SIG-M5 treated with dmso at 0.1 percent for 504 hours (cell line): ENCODE measurements at regions not wholly inside any gene's neighbourhood (a gene's known extent, or its start where the extent isn't known, plus 50 kb on each side); places are given as distances from the start of the nearest gene placed in this dataset.

Source experiments
- DNase-seq: peaks from one replicate; lab custom pipeline; 2025; ENCODE audit not compliant: unreplicated experiment; lab: John Stamatoyannopoulos, UW

DNA sequence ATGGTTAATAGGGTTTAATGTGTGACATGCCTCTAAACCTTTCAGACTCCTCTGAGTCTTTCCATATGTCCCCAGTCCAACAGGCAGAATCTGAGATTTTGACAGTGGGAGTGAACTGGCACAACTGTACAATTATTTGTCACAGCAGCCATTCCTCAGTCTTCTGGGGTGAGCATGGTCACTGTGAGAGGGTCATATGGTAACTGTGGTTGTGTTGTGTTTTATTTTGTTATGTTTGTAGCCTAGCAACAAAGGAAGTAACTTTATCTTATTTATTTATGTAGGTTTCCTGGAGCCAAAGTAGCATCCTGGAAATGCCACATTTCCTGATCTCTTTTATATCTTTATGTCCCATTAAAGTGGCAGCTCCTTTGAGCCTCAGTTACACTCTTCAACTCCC lies 1067.9 kb downstream of the TTLL7 start:
- no peak for DNase-seq

DNA sequence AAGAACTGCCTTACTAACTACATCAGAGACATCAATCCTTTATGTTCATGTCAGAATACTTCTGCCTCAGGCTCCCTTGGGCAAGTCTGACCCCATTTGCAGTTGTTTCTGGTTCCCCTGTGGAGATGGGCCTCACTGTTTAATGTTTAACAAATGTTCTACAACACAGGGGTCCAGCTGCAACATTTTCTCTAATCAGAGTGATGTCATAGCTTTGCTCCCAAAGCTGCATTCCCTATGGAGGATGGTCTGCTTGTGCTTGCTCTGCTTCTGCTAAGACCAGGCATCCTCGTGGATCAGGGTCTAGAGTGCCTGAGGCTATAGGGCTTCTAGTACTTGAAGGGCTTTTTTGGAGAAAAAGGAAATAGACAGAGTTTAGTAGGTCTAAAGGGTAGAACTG lies 1071.2 kb downstream of the TTLL7 start:
- DNase-seq, result no peak

DNA sequence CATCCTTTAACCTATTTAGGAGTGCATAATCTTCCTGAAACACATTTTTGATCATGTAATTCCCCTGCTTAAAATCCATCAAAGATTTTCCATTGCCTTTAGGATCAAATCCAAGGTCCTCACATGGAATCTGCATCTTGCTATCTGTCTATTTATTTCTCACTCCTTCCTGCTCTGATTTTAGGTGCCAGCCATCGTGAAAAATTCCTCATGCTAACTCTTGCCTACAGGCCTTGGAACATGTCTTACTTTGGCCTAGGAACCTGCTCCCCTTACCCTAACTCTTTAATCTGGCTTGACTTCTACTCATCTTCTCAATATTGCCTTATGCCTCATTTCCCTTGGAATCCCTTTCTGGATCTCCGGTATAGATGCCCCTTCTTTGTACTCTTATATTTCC lies 1074.3 kb downstream of the TTLL7 start:
- DNase-seq, result no peak

DNA sequence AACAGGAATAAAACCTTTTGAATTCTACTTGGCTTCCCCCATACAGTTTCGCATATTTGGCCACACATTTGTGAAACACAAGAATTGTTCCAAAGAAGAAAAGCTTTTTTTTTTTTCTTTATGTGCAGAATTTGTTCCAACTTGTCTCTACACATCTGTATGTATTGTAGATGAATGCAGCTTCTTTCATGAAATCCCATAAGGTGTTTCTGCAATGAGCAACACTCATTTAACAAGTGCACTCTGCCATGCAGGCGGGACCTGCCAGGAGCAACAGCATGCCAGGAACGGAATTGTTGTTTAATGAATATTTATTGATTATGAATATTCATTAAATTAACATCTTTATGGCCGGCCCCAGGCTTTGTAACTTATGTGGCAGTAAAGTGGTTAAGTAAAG lies 1075.0 kb downstream of the TTLL7 start:
- no peak for DNase-seq

DNA sequence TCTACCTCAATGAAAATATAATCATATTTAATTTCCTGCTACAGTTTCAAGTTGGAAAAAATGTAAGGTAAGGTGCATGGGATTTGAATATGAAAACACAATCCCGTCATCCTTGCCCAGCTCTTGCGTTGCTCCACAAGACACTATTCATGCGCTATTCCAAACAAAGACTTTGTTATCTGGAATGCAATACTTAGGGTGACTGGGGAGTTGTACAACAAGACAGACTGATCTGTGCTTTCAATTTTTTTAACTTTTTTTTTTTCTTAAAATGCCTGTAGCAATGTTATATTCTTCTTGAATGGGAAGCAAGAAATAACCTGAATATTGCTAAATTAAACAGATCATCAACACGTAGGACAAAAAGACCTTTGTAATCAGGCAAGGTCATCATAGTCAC lies 1077.2 kb downstream of the TTLL7 start:
- no peak for DNase-seq

DNA sequence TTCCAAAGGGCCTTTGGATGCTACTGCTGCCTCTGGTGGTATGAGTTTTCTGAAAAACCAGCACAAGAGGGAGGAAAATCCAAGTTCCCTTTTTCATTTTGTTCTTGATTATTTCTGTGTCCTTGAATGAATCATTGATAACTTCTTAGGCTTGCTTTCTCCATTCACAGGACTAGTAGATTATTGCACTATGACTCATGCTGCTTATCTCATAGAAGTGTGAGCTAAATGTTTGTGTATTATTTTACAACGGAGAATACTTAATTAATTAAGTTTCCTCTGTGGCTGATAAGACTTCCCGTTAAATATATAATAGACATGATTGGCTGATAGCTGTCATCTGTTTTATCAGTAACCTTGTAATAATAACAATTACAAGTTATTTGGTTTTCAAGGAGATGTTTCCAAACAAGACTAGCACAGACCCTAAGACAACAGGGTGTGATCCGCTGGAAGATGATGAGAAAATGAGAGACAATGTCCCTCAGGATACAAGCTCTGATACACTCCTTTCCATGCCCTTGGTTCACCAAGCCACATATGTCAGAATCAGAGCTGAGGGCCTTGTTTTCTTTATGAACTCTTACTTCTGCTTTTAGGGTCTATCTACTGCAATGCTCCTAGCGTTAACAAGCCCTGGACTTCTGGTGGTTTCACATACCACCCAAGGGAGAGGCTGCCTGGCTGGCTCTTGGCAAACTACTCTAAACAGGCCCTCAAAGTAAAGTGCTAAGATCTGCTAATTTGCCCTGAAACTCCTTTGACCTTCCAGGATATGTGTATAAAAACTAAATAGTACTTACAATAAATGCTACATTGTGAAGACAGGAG lies 1078.3 kb downstream of the TTLL7 start:
- no peak for DNase-seq

DNA sequence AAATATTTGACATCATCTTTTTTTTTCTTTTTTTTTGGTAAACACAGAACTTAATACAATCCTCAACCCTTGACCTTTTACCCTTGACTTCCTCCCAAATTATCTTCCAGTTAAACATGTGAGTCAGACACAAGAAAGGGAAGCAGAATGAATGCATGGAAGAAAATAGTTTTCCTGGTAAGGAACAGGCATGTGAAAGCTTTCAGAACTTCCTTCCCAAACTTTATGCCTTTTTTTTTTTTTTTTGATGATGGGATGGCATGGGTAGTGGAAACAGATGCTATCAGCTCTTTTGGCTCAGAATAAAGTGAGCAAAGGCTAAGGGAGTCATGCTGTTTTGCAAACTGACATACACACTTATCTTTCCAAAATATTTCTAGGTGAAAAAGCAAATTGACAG lies 1079.1 kb downstream of the TTLL7 start:
- no peak for DNase-seq

DNA sequence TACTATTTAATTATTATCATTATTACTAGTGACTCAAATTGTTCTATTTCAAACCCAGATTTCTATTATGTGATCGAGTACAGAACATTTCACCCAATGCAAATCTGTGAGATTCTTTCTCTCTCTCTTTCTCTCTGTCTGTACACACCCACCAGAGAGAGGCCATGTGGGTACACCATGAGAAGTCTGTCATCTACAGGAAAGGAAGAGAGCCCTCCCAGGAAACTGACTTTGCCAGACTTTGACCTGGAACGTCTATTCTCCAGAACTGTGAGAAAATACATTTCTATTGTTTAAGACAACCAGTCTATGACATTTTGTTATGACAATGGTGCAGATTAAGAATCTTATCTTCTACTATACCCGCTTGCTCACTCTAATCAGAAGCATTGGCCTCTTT lies 1091.6 kb downstream of the TTLL7 start:
- DNase-seq, result no peak

DNA sequence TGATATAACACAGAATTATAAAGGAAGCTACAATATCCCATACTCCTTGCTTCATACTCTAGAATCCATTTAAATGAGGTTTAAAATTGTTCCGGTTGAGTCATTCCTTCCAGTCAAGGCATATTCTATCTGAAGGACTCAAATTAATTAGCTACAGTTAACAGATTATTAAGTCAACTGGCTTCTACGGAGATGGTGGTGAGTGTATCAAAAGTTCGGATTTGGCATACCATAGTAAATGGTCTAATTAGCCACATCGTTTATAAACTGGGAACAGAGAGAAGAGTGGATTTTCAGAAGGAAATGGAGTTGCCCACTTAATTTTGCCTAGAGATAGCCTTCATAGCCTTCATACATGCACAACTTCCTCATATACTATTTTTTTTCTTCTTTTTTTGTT lies 1095.3 kb downstream of the TTLL7 start:
- DNase-seq, result no peak

DNA sequence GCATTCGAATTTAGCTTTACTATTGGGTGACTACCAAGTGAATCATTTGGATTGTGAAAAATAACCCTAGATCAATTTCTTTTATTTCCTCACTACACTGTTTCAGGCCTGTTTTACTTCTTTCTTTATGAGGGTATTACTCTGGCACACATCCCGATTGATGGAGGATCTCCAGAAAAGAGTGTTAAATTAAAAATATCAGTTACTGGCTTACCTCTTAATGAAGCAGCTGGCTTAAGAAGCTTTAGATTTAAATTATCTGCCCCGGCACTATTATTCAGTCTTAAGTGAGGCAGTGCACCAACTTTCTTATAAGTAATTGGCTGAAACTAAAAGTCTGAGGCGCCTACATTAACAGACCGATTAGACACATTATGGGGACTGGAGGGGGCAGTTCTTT lies 1097.4 kb downstream of the TTLL7 start:
- DNase-seq, result no peak

DNA sequence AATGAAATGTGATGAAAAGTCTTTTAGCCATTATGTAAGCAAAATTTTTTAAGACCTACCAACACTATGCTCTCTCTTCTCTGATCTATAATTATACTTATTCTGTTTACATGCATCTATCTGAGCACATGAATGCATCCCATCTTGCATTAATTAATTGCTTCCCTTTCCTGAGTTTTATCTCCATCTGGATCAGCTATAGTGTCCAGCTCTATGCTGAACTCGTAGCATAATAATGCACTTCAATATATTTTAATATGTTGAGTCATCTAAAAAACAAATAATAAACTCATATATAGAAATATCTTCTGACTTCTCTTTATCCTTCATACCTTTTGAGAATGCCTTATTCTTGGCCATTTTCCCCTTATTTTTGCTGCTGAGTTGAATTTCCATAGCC lies 1097.8 kb downstream of the TTLL7 start:
- DNase-seq, result no peak

DNA sequence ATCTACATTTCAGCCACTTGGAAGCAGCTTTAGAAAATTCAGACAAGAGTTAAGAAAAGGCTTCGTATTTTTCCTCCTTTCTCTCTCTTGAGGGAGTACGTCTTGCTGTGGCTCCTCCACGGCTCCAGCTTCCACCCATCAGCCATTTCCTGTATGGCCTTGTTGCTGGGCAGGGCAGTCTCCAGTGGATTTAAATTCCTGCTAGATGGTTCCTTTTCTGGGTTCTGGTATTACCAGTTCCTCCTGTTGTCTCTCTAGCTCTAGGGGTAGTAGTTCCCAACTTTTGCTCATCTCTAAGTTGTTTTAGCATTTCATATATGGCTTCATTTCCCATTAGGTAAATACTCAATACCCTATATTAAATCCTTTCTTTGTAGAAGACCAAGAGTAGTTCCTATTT lies 1098.3 kb downstream of the ADGRL2 start:
- no peak for DNase-seq

DNA sequence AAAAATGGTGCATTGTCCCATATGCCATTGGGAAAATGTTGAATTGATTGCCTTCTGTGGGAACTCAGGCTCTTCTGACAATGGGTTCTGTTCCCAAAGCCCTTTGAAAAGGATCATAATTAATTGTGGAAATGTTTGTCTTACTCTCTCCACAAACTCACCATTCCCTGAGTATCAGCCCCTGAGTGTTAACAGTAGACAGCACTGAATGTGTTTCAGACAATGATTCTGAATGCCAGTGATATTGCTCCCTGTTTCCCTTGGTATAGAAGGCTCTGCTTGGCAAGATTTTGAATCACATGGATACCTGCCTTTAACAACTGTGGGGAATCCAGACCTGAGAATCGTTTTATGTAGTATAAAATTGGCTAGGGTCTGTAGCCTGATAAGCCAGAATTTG lies 1096.8 kb downstream of the ADGRL2 start:
- no peak for DNase-seq

DNA sequence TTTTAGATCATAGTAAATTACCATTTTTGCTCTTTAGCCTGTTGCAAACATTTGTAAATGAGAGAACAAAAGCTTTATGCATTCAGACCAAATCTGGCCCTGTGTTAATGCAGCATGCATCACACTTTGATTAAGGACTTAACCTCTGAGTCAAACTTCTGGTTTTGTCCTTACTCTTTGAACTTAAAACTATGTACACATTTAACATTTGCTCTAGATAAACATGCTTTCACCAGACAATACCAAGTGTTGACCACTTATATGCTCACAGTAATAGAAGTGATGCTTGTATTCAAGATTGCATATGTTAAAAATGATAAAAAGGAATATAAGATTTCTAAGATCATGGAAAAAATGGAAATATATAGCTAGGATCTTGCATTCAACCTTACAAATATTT lies 1095.3 kb downstream of the ADGRL2 start:
- no peak for DNase-seq

DNA sequence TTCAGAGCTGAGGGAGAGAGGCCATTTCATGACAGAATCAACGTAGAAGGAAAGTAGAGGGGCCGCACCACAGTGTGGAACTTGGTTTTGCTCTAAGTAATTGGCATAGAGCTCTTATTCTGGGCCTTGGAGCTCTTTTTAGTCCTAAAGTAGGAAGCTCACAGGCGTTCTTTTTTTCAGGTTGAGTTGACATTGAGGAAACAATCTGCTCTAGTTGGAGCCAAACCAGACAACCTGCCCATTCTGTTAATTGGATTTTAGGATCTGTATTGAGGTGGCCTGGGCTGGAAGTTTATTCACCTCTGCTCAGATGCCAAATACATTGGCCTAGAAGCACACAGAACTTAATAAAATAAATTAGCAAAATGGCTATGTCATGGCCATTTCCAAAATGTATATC lies 1093.9 kb downstream of the ADGRL2 start:
- DNase-seq, result no peak

DNA sequence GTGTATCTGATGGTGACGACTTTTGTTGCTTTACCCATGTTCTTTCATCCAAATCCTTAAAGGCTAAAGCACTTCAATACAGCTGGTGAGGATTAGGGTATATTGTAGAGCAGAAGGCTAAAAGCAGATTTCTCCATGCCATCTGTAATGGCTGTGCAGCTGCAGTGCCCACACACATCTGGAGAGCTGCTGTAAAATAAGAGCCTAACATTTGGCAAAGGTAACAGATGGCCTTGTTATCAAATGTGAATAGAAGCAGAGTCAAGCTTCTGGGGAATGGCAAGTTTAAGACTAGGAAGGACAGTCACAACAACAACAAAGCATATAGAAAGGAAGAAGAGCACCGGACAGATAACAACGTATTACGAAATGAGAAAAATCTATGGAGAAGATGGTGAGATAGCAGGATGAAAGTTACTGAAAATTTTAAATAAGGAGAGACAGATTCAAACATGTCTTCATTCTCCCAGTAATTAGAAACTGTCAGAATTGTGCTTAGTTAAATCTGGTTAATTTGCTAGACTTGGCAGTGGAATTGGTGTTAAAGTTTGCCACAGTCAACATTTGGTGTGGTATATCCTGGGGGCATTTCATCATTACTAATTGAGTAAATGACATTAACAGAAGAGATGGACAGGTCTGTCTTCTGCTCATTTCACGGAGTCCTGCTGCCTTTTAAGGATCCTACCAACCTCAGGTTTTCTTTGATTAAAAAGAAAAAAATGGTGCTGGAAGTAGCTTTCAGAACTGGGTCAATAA lies 1093.2 kb downstream of the ADGRL2 start:
- DNase-seq, result no peak

DNA sequence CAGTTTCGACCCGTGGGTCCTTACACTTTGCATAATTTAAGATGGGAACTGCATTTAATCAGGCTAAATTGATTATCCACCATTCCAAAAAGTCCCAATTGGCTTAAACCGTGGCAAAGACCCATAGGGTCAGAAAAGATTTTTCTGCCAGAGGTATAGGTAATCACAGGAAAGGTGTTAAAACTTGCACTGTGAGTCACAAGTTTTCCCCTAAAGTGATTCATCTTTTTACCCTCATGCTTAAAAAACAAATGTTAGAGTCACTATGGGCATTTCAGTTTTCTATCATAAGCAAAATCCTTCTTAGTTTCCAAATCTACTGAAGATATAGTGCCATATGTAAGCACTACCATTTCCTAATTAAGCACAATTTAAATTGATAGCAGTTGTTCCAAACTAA lies 1079.8 kb downstream of the ADGRL2 start:
- DNase-seq, result no peak

DNA sequence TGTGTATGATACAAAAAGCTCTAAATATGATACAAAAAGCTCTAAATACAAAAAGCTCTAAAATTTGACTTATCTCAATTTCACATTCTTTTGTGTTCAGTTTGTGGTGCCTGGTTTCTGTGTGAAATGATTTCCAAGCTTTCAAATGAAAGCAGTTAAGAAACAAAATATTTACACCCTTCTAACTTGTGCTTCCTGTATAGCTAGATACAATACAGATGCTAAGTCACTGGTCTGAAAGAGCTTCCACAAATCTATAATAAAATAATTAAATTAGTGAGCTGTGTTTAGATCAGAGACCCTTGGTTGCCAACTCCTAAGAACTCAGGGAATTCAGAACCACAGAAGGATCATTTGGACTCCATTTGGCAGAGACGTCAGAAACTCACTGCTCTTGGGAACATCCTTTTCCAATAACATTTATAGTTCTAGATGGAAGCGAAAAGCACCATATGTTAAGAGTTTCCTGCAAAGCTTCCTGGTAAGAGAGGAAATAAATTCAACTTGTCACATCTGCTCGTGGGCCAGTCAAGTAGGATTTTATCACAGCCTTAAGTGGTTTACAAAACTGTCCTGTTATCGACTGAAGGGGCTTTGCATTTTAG lies 1079.1 kb downstream of the ADGRL2 start:
- no peak for DNase-seq

DNA sequence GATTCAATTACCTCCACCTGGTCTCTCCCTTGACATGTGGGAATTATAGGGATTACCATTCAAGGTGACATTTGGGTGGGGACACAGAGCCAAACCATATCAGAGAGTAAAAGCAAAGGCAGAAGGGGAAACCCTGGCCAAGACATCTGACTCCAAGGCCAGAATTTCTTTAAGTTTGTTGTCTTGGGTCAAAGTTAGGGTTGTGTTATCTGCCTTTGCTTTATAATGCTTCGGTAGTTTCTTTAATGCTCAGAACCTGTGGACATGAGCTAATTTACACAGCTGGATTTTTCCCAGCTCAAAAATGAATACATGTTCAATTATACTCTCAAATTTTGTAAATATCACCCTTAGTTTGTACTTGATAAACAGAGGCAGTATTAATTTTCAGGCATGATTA lies 1074.4 kb downstream of the ADGRL2 start:
- no peak for DNase-seq

DNA sequence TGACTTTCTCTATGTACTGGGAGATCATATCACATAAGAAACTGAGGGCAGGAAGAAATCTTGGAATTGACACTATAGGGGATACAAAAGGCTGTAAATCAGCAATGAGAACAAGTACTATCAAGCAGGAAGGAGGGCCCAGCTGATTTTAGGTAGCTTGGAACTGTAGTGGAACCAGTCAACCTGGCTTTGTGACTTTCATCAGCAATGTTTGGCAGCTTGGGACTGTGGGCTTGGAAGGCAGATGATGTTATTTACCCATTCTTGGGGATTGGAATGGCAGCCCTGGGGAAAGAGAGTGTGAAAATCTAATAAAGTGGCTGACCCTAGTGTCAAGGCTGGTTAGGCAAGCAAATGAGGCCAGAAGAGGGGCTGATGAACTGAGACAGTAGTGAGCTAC lies 1073.3 kb downstream of the ADGRL2 start:
- DNase-seq, result no peak

DNA sequence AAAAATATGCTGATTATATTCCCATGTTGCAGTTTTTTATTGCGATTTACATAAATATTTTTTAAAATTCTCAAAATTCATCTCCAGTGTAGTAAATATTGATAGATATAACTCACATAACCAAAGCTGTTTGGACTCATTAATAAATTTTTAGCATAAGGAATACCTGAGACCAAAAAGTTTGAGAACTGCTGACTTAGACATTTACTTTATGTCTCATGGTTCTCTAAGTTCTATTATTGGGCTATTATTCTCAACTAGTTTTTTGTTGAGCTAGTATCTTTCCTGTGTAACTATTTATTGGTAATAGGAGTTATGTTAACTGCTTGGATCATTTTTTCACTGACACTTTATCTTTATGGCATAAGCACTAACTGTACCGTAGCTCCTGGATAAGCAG lies 1069.6 kb downstream of the ADGRL2 start:
- no peak for DNase-seq

DNA sequence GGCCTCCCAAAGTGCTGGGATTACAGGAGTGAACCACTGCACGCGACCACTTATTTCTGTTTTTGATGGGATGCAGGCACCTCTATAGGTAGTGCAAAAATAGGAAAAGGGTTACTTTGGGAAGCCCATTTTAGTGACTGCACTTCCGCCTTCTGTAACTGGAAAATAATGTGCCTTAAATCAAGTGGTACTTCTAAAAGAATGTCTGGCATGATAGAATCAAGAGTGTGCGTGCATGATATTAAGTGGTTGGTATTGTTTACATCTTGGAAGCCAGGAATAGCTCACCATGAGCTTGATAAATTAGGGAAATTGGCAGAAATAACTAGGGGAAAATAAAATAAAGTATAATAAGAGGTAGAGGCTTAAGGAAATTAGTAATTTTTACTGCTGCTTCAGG lies 1067.0 kb downstream of the ADGRL2 start:
- no peak for DNase-seq
